WI38 (cell line): ENCODE measurements at regions not wholly inside any gene's neighbourhood (a gene's known extent, or its start where the extent isn't known, plus 50 kb on each side); places are given as distances from the start of the nearest gene placed in this dataset.
"Not testable (repeated sequence)": the region's sequence is repeated elsewhere in the genome, so short reads cannot be mapped to it uniquely, and the experiment has no call there.

Experiments used
- H3K4me3 ChIP-seq: 2 replicates; pipeline ENCODE4 v1.5.1; 2011; ENCODE audit warnings: low read depth, mild to moderate bottlenecking, control low read depth, low read length
- TF ChIP-seq, protein P1 (sequence below): IDR thresholded peaks from 2 replicates; pipeline ENCODE4 v1.5.1; 2012; ENCODE audit warnings: low read depth, mild to moderate bottlenecking, control low read depth, low read length

DNA sequence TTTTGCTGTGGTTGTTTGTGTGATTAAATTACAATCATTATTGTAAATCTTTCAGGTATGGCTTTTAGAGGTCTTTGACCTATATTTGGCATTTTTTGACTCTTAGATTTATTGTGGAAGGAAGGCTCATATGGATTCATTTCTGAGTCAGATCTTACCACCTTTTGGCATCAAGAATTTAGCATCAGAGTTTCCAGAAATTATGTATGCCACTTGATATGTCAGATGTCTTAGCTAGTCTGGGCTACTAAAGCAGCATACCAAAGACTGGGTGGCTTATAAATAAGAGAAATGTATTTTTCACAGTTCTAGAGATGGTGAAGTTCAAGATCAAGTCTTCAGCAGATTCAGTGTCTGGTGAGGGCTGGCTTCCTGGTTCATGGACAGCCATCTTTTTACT is 129.5 kb upstream of the PZP start:
- TF ChIP-seq, protein P1, sequence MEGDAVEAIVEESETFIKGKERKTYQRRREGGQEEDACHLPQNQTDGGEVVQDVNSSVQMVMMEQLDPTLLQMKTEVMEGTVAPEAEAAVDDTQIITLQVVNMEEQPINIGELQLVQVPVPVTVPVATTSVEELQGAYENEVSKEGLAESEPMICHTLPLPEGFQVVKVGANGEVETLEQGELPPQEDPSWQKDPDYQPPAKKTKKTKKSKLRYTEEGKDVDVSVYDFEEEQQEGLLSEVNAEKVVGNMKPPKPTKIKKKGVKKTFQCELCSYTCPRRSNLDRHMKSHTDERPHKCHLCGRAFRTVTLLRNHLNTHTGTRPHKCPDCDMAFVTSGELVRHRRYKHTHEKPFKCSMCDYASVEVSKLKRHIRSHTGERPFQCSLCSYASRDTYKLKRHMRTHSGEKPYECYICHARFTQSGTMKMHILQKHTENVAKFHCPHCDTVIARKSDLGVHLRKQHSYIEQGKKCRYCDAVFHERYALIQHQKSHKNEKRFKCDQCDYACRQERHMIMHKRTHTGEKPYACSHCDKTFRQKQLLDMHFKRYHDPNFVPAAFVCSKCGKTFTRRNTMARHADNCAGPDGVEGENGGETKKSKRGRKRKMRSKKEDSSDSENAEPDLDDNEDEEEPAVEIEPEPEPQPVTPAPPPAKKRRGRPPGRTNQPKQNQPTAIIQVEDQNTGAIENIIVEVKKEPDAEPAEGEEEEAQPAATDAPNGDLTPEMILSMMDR, result no peak
- H3K4me3 ChIP-seq, result no peak overlapping the region

DNA sequence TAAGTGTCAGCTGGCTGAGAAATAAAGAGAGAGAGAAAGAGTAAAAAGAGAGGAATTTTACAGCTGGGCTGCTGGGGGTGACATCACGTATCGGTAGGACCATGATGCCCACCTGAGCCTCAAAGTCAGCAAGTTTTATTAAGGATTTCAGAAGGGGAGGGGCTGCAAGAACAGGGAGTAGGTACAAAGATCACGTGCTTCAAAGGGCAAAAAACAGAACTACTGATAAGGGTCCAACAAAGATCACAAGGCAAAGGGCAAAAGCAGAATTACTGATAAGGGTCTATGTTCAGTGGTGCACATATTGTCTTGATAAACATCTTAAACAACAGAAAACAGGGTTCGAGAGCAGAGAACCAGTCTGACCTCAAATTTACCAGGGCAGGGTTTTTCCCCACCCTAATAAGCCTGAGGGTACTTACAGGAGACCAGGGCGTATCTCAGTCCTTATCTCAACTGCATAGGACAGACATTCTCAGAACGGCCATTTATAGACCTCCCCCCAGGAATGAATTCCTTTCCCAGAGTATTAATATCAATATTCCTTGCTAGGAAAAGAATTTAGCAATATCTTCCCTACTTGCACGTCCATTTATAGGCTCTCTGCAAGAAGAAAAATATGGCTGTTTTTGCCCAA is 128.3 kb upstream of the PZP start:
- H3K4me3 ChIP-seq, result not testable (repeated sequence)

DNA sequence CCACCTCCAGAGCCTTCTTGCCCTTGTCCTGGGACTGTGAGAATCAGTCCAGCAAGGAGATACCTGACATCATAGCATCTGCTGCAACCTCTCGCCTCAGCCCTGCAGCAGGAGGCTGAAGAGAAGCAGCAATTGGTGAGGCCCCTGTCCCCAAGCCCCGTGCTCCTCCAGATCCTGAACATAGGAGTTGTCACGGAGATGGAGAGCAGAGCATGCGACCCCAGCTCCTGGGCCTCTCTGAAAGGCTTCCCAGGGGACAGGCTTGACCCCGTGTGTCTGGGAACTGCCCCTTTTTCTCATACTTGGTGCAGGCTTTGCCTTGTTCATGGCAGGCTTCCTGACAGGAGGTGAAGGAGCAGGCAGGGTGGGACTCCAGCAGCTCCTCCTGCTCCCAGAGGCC is 127.7 kb upstream of the PZP start:
- TF ChIP-seq, protein P1, result no peak
- H3K4me3 ChIP-seq, result no peak overlapping the region

DNA sequence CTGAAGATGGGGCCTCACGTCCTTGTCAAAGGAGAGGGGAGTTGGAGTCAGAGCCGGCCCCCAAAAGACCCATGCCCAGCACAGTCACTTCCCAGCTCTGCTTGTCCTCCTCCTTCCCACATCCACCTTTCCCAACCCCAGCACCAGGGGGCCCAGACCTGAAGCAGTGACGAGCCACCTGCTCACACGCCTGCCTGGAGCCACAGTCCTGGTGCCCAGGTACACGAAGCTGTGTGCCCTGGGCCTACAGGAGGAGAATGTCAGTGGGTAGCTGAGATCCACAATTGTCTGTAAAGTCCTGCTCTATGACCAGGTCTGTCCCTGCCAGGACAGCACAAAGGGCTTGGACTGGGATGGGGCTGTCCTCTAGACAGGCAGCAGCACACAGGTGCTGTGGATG is 126.8 kb upstream of the PZP start:
- H3K4me3 ChIP-seq, result no peak overlapping the region
- TF ChIP-seq, protein P1, result no peak

DNA sequence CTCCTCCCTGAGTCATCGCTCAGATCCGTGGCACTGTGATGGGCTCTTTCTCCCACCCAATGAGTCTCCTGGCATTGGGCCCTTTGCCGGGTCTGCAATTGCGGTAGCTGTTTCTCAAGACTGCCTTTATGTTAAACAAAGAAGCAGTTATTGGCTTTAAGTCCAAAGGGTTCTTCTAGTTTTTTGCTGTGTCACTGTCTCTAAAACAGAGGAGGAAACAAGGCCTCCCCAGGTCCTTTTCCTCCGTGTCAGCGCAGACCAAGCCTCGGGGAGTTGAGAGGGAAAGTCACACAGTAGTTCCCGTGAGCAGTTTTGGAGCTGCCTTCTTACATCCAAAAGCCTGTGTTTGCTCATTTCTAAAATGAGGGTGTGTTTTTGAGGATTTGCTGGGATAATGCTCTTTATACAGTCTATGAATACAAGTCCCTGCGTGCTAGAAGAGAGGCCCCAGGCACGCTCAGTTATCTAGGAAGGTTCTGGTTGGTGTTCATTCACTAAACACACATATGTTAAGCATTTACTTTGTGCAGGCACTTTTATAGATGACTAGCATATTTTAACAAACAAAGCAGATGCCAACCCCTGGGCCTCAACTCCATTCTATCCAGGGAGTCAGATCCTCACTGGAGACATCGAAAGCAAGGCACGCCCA is 126.0 kb upstream of the PZP start:
- TF ChIP-seq, protein P1, result no peak

DNA sequence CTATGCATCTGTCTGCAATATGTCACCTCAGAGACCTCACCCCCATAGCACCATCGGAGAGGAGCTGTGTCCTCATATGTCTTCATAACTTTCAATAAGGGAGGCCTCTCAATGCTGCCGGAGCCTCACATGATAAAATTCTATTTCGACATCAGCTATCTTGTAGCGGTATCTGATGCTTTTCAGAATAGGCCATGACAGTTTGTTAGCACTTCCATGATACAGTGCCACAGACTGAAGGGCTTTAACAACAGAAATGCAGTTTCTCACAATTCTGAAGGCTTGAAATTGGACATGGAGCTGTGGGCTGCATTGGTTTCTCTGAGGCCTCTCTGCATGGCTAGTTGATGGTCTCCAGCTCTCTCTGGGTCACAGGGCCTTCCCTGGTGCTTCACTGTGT is 125.0 kb upstream of the PZP start:
- TF ChIP-seq, protein P1, result no peak
- H3K4me3 ChIP-seq, result no peak overlapping the region

More for the DNA sequence above, 126.0 kb upstream of the PZP start:
- H3K4me3 ChIP-seq, result no peak overlapping the region

DNA sequence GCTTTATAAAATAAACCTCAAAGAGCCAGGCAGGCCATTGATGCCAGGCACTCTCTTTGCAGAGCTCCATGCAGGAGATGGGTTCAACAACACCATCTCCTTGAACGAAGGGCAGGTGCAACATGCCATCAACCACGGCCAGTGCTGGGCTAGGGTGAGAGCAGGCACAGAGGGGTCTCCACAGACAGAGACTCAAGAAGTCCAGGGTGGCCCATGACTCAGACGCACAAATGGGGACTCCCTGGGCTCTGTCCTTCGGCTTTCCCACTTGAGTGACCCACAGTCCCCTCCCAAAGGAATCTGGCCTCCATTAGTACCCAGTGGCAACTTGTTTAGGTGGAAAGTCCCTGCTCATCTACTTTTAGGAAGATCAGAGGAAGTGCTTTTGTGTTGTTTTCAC is 124.4 kb upstream of the PZP start:
- TF ChIP-seq, protein P1, result no peak
- no peak overlapping the region for H3K4me3 ChIP-seq

DNA sequence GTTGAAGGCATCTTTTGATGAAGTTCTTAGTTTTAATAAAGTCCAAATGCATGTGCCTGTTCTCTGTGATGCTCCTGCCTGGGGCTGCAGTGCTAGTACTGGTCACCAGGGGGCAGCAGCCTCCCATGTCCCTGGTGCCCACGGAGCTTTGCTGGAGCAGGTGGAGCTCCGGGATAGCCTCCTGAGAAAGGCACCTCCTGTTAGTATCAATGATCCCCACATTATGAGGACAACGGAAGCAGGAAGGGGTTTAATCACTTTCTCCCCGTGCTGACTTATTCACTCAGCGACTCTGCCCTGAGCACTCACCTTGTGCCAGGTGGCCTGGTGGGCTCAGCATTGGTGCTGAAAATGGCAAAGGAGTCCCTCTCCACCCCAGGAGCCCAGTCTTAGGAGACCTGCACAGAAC is 123.0 kb upstream of the PZP start:
- TF ChIP-seq, protein P1, result peak; percentile 99
- H3K4me3 ChIP-seq, result no peak overlapping the region
